Transverse colon (tissue), 4 donors: ENCODE measurements at regions not wholly inside any gene's neighbourhood (a gene's known extent, or its start where the extent isn't known, plus 50 kb on each side); places are given as distances from the start of the nearest gene placed in this dataset.

Experiments used
- CTCF ChIP-seq, 5 experiments: fragments of 200-600 bp in 3 of 5; fragments of 450-650 bp in 2 of 5; sonication (generic) in 3 of 5; IDR thresholded peaks; 1 replicate in 2 of 5; 2 replicates in 3 of 5; pipeline ENCODE4 v1.5.1; 2016 to 2017; ENCODE audit warnings: antibody characterized with exemption in 5 of 5, inconsistent platforms in 3 of 5, mild to moderate bottlenecking in 2 of 5, moderate library complexity in 1 of 5
- EP300 ChIP-seq: sonication (generic); formaldehyde crosslinking; IDR thresholded peaks from one replicate; pipeline ENCODE4 v1.6.1; 2017; ENCODE audit warnings: antibody characterized with exemption, low read depth
- POLR2A ChIP-seq: fragments of 450-650 bp; IDR thresholded peaks from one replicate; pipeline ENCODE4 v1.6.1; 2016; ENCODE audit warnings: antibody characterized with exemption, mild to moderate bottlenecking, moderate library complexity
- POLR2AphosphoS5 ChIP-seq, 3 donors: sonication (generic); formaldehyde crosslinking; IDR thresholded peaks; one replicate each; pipeline ENCODE4 v1.6.1; 2016; ENCODE audit warnings: antibody characterized with exemption in 3 of 3

GRCh38 chr5:174315871-174316270, 270.4 kb downstream of the NSG2 start:
- TF ChIP-seq CTCF (IDR thresholded peaks at IDR 0.05) (no peak), POLR2AphosphoS5 (IDR thresholded peaks at IDR 0.05) (no peak), EP300 (no peak), POLR2A (no peak)
